ENCODE measurements at regions not wholly inside any gene's neighbourhood (a gene's known extent, or its start where the extent isn't known, plus 50 kb on each side); places are given as distances from the start of the nearest gene placed in this dataset.
"Not testable (repeated sequence)": the region's sequence is repeated elsewhere in the genome, so short reads cannot be mapped to it uniquely, and the experiment has no call there.

DNA sequence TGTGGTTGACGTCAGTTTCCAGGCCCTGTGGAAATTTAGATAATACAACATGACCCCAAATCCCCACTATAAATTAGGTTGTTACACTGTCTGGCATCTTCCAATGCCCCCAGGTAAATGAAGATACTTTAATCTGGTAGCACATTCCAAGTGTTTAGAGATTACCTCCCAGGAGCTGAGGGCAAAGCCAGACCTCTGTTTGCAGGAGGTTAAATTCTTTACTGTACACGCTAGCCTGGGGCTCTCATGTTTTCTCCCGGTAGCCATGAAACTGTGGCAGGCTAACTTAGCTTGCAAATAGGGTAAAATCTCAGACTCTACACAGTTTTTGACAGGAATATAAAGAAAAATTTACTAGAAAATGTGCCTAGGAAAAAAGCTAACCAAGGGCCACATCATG is 450.0 kb downstream of the PDGFC start:
- Histone ChIP-seq H3K4me1 (ENCODE audit: control insufficient read depth, insufficient read depth, low read length) (no peaks in the 10 kb centered on the region), H3K27me3 (ENCODE audit: control insufficient read depth, insufficient read depth) (no peaks in the 10 kb centered on the region), H3K27ac (ENCODE audit: low read length) (no peak overlapping the region), H3K4me3 (ENCODE audit: low read length) (no peak overlapping the region), H3K9me3 (ENCODE audit: control insufficient read depth, low read length) (no peaks in the 10 kb centered on the region)
- no peak for ATAC-seq
- intact Hi-C loops (cut with DNase I), result no loop called here
- WGBS, result 88% methylated on average over 3 of the region's 3 CpGs
- no peak for DNase-seq

DNA sequence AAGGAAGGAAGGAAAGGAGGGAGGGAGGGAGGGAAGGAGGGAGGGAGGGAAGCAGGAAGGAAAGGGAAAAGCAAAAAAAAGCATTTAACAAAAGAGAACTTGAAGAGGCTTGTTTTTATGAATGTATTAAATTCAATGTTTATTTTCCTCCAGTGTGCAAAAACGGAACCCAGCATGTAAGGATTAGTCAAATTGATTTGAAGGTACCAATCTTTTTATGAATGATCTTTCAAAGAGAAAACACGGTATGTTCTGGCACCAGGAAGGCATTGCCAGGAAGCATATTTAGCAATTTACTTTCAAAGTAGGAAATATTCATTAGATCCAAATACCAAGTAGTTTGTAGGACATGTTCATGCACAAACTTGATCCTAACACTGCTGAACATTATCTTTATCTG is 453.6 kb downstream of the PDGFC start:
- H3K4me3 ChIP-seq (ENCODE audit: low read length), result no peak overlapping the region
- DNase-seq, result no peak
- H3K9me3 ChIP-seq (ENCODE audit: control insufficient read depth, low read length), result no peaks in the 10 kb centered on the region
- ATAC-seq, result no peak
- no peak overlapping the region for H3K27ac ChIP-seq (ENCODE audit: low read length)
- H3K4me1 ChIP-seq (ENCODE audit: control insufficient read depth, insufficient read depth, low read length), result no peaks in the 10 kb centered on the region
- WGBS, result 78% methylated on average over 2 of the region's 2 CpGs
- intact Hi-C loops (cut with DNase I), result no loop called here
- H3K27me3 ChIP-seq (ENCODE audit: control insufficient read depth, insufficient read depth), result no peaks in the 10 kb centered on the region

DNA sequence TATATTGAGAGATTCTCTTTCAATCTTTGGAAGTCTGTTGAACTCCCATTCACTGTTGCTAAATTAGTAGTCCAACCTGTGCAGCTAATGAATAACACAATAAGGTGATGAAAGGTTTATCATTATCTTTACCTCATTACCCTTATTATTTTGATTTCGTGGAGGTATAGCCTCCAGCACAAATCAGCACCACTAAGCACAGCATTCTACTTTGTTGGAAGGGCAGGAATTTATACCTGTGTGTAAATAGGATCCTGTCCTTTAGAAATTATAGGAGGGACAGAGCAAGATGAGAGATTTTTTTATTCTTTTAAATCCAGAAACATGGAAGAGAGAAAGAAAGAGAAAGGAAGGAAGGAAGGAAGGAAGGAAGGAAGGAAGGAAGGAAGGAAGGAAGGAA is 454.1 kb downstream of the PDGFC start:
- no peak overlapping the region for H3K27ac ChIP-seq (ENCODE audit: low read length)
- H3K9me3 ChIP-seq (ENCODE audit: control insufficient read depth, low read length), result no peaks in the 10 kb centered on the region
- intact Hi-C loops (cut with DNase I), result no loop called here
- ATAC-seq, result no peak
- H3K27me3 ChIP-seq (ENCODE audit: control insufficient read depth, insufficient read depth), result no peaks in the 10 kb centered on the region
- 28% methylated on average over 1 of the region's 1 CpG for WGBS
- no peak overlapping the region for H3K4me3 ChIP-seq (ENCODE audit: low read length)
- DNase-seq, result no peak
- no peaks in the 10 kb centered on the region for H3K4me1 ChIP-seq (ENCODE audit: control insufficient read depth, insufficient read depth, low read length)

DNA sequence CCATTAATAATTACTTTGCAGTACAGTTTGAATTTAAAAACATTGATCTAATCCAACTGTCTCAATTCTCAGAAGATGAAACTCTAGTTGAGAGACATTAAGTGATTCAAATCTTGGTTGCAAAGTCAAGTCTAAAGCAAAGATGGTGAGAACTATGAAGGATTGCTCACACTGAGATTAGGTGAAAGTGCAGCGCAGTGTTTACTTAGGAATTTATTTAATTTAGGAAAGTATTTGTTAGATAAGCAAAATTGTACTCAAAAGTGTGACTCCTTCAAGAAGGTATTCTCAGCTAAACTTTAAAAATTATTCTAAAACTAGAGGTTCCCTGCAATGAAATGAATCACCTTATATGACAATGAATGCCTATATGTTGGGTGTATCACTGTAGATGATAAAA is 454.9 kb downstream of the PDGFC start:
- Histone ChIP-seq H3K27ac (ENCODE audit: low read length) (no peak overlapping the region), H3K4me3 (ENCODE audit: low read length) (no peak overlapping the region), H3K27me3 (ENCODE audit: control insufficient read depth, insufficient read depth) (no peaks in the 10 kb centered on the region), H3K9me3 (ENCODE audit: control insufficient read depth, low read length) (no peaks in the 10 kb centered on the region), H3K4me1 (ENCODE audit: control insufficient read depth, insufficient read depth, low read length) (no peaks in the 10 kb centered on the region)
- DNase-seq, result no peak
- no peak for ATAC-seq
- intact Hi-C loops (cut with DNase I), result no loop called here
- WGBS, result 91% methylated on average over 1 of the region's 1 CpG

DNA sequence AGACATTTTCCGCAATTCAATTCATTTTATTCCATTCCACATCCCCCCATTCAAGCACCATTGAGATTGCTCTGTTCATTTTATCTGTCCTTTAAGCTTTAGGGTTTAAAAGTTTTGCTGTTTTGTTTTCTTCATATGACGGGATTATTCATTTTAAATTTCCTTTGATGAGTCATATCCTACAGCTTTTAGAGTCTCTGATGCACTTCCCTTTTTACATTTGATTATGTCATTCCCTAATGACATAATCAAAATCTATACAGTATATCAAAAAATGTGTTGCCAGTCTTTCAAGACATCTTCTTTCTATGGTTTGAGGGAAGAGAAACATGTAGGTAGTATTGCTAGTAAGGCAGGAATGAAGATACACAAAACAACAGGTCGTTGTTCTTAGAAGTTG is 456.3 kb downstream of the PDGFC start:
- intact Hi-C loops (cut with DNase I), result no loop called here
- DNase-seq (no peak), ATAC-seq (no peak)
- H3K27me3 ChIP-seq (ENCODE audit: control insufficient read depth, insufficient read depth), result no peaks in the 10 kb centered on the region
- H3K4me3 ChIP-seq (ENCODE audit: low read length), result no peak overlapping the region
- no peaks in the 10 kb centered on the region for H3K9me3 ChIP-seq (ENCODE audit: control insufficient read depth, low read length)
- whole genome bisulfite sequencing, result 70% methylated on average over 3 of the region's 3 CpGs
- no peak overlapping the region for H3K27ac ChIP-seq (ENCODE audit: low read length)
- no peaks in the 10 kb centered on the region for H3K4me1 ChIP-seq (ENCODE audit: control insufficient read depth, insufficient read depth, low read length)

DNA sequence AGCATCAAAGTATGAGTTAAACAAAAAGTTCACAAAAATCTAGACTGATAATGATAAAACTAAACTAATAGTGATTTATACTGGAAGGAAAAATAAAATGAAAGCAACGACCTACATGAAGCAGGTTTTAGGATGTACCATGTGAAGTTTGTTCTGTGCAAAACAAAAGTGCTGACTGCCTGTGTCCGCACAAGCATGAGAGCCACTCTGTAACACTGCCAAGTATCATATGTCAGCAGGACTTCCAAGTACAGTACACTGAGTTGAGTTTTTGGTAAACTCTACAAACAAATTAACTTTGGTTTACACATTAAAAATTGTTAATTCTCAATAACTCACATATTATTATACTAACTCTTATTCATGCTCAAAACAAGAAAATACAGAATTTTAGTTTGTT is 459.0 kb downstream of the PDGFC start:
- WGBS, result 27% methylated on average over 2 of the region's 2 CpGs
- Histone ChIP-seq H3K27ac (ENCODE audit: low read length) (no peak overlapping the region), H3K4me3 (ENCODE audit: low read length) (no peak overlapping the region), H3K9me3 (ENCODE audit: control insufficient read depth, low read length) (no peaks in the 10 kb centered on the region), H3K27me3 (ENCODE audit: control insufficient read depth, insufficient read depth) (no peaks in the 10 kb centered on the region), H3K4me1 (ENCODE audit: control insufficient read depth, insufficient read depth, low read length) (no peaks in the 10 kb centered on the region)
- no peak for DNase-seq
- intact Hi-C loops (cut with DNase I), result no loop called here
- ATAC-seq, result no peak

DNA sequence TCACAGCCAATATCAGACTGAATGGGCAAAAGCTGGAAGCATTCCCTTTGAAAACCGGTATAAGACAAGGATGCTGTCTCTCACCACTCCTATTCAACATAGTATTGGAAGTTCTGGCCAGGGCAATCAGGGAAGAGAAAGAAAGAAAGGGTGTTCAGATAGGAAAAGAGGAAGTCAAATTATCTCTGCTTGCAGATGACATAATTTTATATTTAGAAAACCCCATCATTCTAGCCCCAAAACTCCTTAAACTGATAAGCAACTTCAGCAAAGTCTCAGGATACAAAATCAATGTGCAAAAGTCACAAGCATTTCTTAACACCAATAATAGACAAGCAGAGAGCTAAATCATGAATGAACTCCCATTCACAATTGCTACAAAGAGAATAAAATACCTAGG is 461.7 kb downstream of the PDGFC start:
- ATAC-seq; H3K27ac ChIP-seq (ENCODE audit: low read length); H3K4me1 ChIP-seq (ENCODE audit: control insufficient read depth, insufficient read depth, low read length); H3K9me3 ChIP-seq (ENCODE audit: control insufficient read depth, low read length); intact Hi-C loops (cut with DNase I); H3K4me3 ChIP-seq (ENCODE audit: low read length); H3K27me3 ChIP-seq (ENCODE audit: control insufficient read depth, insufficient read depth); DNase-seq: not testable (repeated sequence)
- 70% methylated on average over 1 of the region's 1 CpG for WGBS

DNA sequence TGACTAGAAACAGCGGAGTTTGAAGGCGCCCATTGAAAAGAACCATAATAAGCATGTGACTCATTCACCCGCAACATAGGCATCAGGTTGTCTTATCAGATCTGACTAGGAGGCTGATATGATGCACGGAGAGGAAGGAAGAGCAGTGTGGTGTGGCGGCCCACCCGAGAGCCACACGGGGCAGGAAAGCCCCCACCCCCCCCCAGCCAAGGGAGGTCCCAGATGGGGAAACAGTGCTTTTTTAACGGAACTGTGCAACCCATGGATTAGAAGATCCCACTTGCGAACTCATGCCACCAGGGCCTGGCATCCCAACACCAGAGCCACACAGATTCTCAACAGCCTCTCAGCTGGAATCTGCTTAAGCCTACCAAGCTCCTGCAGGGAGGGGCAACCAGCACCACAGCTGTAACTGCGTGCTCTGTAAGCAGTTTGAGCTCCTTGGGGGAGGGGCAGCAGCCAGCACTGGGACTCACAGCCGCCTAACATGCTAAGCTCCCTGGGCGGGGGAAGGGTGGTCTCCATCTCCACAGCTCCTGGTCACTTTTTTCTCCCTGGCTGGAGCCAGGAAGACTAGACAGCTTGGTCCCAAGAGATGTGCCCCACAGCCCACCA is 466.2 kb downstream of the PDGFC start:
- intact Hi-C loops (cut with DNase I), result no loop called here
- 75% methylated on average over 12 of the region's 12 CpGs for WGBS
- H3K4me3 ChIP-seq (ENCODE audit: low read length), result no peak overlapping the region
- no peaks in the 10 kb centered on the region for H3K9me3 ChIP-seq (ENCODE audit: control insufficient read depth, low read length)
- no peak for DNase-seq
- no peaks in the 10 kb centered on the region for H3K4me1 ChIP-seq (ENCODE audit: control insufficient read depth, insufficient read depth, low read length)
- no peak for ATAC-seq
- no peaks in the 10 kb centered on the region for H3K27me3 ChIP-seq (ENCODE audit: control insufficient read depth, insufficient read depth)
- no peak overlapping the region for H3K27ac ChIP-seq (ENCODE audit: low read length)

DNA sequence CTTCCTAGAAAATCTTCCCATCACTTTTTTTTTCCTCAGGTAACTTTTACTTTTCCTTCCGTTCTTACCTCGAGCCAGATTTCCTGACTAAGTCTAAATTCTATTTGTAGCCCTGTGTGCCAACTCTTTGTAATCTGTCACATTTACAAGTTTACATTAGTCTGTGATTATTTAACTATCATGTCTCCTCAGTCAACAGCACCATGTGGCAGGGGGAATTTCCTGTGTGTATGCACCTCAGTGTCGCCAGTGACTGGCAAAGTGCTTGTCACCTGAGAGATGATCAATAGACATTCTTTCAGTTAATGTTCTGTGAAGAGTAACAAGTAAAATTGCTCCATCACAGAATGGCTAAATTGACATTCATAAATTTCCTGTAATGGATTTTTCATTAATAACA is 468.5 kb downstream of the PDGFC start:
- H3K9me3 ChIP-seq (ENCODE audit: control insufficient read depth, low read length), result no peaks in the 10 kb centered on the region
- DNase-seq (no peak), ATAC-seq (no peak)
- H3K4me3 ChIP-seq (ENCODE audit: low read length), result no peak overlapping the region
- no peaks in the 10 kb centered on the region for H3K4me1 ChIP-seq (ENCODE audit: control insufficient read depth, insufficient read depth, low read length)
- WGBS, result 80% methylated on average over 3 of the region's 3 CpGs
- H3K27ac ChIP-seq (ENCODE audit: low read length), result no peak overlapping the region
- intact Hi-C loops (cut with DNase I), result no loop called here
- H3K27me3 ChIP-seq (ENCODE audit: control insufficient read depth, insufficient read depth), result no peaks in the 10 kb centered on the region

DNA sequence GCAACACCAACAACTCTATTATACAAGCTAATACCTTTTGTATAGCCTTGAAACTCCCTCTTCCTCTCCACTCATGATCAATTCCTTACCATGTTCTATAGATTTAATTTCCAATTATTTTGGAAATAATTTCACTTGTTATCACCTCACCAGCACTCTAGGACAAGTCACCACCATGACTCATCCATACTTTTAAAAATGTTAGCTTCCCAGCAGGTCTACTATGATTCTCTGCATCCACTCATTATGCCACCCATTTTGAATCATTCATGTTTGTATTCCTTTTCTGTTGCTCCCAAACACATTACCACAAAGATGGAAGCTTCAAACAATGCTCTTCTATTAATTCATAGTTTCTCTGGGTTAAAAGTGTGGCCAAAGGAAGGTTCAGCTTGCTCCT is 469.6 kb downstream of the PDGFC start:
- intact Hi-C loops (cut with DNase I), result no loop called here
- DNase-seq (no peak), ATAC-seq (no peak)
- no peaks in the 10 kb centered on the region for H3K9me3 ChIP-seq (ENCODE audit: control insufficient read depth, low read length)
- H3K27ac ChIP-seq (ENCODE audit: low read length), result no peak overlapping the region
- no peaks in the 10 kb centered on the region for H3K27me3 ChIP-seq (ENCODE audit: control insufficient read depth, insufficient read depth)
- no peaks in the 10 kb centered on the region for H3K4me1 ChIP-seq (ENCODE audit: control insufficient read depth, insufficient read depth, low read length)
- no peak overlapping the region for H3K4me3 ChIP-seq (ENCODE audit: low read length)

DNA sequence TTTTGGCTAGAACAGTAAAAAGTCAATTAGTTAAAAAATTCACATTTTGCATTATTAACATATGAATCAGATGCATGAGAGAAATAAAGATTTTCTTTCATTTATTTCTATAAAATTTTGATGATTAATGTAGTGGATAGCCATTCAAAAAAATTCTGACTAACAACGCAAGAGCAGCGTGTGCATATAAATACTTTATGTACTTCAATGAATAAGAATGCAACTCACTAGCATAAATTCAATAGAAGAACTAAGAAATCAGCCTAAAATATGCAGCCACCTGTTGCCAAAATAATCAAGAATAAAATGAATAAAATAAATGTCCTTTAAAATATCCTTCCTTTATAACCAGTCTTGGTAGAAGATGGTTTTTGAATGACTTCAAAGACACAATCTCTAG is 471.9 kb downstream of the PDGFC start:
- 80% methylated on average over 2 of the region's 2 CpGs for WGBS
- no peak for DNase-seq
- H3K9me3 ChIP-seq (ENCODE audit: control insufficient read depth, low read length), result no peaks in the 10 kb centered on the region
- H3K27ac ChIP-seq (ENCODE audit: low read length), result no peak overlapping the region
- intact Hi-C loops (cut with DNase I), result no loop called here
- H3K27me3 ChIP-seq (ENCODE audit: control insufficient read depth, insufficient read depth), result no peaks in the 10 kb centered on the region
- ATAC-seq, result no peak
- H3K4me3 ChIP-seq (ENCODE audit: low read length), result no peak overlapping the region
- H3K4me1 ChIP-seq (ENCODE audit: control insufficient read depth, insufficient read depth, low read length), result no peaks in the 10 kb centered on the region

DNA sequence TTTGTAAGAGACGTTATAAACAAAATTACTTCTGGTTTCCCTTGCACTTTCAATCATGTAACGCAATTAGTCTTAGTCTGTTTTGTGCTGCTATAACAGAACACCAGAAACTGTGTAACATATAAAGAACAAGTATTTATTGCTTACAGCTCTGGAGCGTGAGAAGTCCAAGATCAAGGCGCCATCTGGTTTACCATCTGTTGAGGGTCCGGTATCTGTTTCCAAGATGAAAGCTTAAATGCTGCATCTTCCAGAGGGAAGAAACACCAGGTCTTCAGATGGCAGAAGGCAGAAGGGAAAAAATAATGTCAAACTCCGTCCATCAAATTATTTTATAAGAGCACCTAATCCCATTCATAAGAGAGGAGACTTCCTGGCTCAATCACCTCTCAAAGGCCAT is 474.1 kb downstream of the PDGFC start:
- Histone ChIP-seq H3K27ac (ENCODE audit: low read length) (no peak overlapping the region), H3K4me3 (ENCODE audit: low read length) (no peak overlapping the region), H3K27me3 (ENCODE audit: control insufficient read depth, insufficient read depth) (no peaks in the 10 kb centered on the region), H3K9me3 (ENCODE audit: control insufficient read depth, low read length) (no peaks in the 10 kb centered on the region), H3K4me1 (ENCODE audit: control insufficient read depth, insufficient read depth, low read length) (no peaks in the 10 kb centered on the region)
- intact Hi-C loops (cut with DNase I), result no loop called here
- 90% methylated on average over 6 of the region's 6 CpGs for WGBS
- DNase-seq (no peak), ATAC-seq (no peak)

Data from right cardiac atrium (tissue), 5 donors.